BJ (cell line): ENCODE measurements at regions not wholly inside any gene's neighbourhood (a gene's known extent, or its start where the extent isn't known, plus 50 kb on each side); places are given as distances from the start of the nearest gene placed in this dataset.

ENCODE experiments used
- CTCF ChIA-PET: fragments of 350-600 bp; formaldehyde crosslinking; extraction: SDS; loops from one replicate; lab custom pipeline; 2021; ENCODE audit warnings: antibody characterized with exemption, inconsistent platforms; lab: Yijun Ruan, JAX
- POLR2A ChIA-PET: fragments of 300-600 bp; sonication (Branson Sonifier 250); formaldehyde crosslinking; extraction: SDS; loops from one replicate; lab custom pipeline; 2021; ENCODE audit warnings: antibody characterized with exemption; lab: Charles Lee
- DNase-seq: peaks from one replicate; pipeline ENCODE4 v3.0.0-alpha.2; 2011; ENCODE audit warnings: low read depth
- H3K27me3 ChIP-seq: 2 replicates; pipeline ENCODE4 v1.6.0; 2011; ENCODE audit warnings: low read length; ENCODE audit not compliant: control insufficient read depth, insufficient read depth
- H3K36me3 ChIP-seq: 2 replicates; pipeline ENCODE4 v1.5.1; 2011; ENCODE audit warnings: low read length; ENCODE audit not compliant: control insufficient read depth, insufficient read depth
- H3K4me3 ChIP-seq: 2 replicates; pipeline ENCODE4 v1.5.1; 2011; ENCODE audit warnings: low read depth, mild to moderate bottlenecking, control low read depth, low read length
- TF ChIP-seq, protein P1 (sequence below): IDR thresholded peaks from 2 replicates; pipeline ENCODE4 v1.5.1; 2011; ENCODE audit warnings: low read depth, mild to moderate bottlenecking, control low read depth, inconsistent platforms, low read length, moderate library complexity; ENCODE audit not compliant: insufficient read depth

DNA sequence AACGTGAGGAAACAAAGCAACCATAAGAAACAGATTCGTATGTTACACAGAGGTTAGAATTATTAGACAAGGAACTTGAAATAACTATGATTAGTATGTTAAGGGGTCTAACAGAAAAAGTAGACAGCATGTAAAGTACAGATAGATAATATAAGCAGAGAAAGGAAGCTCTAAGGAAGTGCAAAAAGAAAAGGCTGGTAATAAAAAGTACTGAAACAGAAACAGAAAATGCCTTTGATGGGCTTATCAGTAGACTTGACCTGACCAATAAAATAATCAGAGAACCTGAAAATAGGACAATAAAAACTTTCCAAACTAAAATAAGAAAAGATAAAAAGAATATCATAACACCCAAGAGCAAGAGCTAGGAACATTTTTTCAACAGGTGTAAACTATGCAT lies 225.8 kb downstream of the RND3 start:
- DNase-seq = no peak
- ChIA-PET POLR2A (no interaction called here), CTCF (interaction anchor here (0.6 kb wide), 1 partner anchor 517 kb away, joined by 3 read pairs; no protein-coding TSS in a partner anchor)
- H3K4me3 ChIP-seq = no peak overlapping the region
- H3K27me3 ChIP-seq = no peaks in the 10 kb centered on the region
- H3K36me3 ChIP-seq = no peaks in the 10 kb centered on the region
- TF ChIP-seq, protein P1, sequence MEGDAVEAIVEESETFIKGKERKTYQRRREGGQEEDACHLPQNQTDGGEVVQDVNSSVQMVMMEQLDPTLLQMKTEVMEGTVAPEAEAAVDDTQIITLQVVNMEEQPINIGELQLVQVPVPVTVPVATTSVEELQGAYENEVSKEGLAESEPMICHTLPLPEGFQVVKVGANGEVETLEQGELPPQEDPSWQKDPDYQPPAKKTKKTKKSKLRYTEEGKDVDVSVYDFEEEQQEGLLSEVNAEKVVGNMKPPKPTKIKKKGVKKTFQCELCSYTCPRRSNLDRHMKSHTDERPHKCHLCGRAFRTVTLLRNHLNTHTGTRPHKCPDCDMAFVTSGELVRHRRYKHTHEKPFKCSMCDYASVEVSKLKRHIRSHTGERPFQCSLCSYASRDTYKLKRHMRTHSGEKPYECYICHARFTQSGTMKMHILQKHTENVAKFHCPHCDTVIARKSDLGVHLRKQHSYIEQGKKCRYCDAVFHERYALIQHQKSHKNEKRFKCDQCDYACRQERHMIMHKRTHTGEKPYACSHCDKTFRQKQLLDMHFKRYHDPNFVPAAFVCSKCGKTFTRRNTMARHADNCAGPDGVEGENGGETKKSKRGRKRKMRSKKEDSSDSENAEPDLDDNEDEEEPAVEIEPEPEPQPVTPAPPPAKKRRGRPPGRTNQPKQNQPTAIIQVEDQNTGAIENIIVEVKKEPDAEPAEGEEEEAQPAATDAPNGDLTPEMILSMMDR = no peak

DNA sequence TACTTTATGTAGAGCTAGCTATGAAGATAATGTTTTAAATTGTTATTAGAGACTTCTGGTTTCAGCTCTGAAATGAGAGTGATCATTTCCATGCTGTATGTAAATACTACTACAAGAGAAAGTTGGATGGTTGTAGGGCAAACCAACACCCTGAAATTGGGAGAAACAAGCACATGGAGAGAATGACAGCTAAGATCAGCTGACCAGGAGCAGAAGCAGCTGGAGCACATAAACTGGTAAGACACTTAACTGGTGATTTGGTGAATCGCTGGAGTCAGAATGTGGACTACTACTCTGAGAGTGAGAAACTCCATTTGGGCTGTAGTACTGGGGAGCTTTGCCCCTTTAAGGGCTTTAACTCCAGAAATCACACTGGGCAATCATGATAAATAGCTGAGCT lies 226.8 kb downstream of the RND3 start:
- CTCF ChIA-PET = no interaction called here
- no peak for DNase-seq

DNA sequence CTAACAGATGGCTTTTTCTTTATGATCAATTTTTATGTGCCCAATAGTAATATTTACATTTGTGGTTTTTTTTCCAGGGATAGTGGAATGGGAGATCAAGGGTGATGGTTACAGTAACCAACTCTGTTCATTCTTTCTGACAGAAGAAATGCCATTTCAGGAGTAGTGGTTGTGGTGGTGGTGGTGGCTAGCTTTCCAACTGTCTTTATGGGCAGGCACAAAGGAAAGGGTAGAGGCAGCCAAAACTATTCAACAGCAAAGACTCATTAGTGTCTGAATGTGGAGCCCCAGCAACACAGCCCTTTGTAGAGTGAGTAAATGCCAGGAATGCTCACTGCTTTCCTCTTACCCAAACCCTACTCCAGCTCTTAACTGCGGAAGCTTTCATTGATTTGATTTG lies 227.7 kb downstream of the RND3 start:
- no peak overlapping the region for H3K4me3 ChIP-seq
- TF ChIP-seq, protein P1 = no peak
- ChIA-PET CTCF (interaction anchor here (1.2 kb wide), 1 partner anchor 10 kb away, joined by 3 read pairs; no protein-coding TSS in a partner anchor), POLR2A (interaction anchor here (0.6 kb wide), 1 partner anchor 146 kb away, joined by 7 read pairs; no protein-coding TSS in a partner anchor)
- no peaks in the 10 kb centered on the region for H3K27me3 ChIP-seq
- DNase-seq = no peak
- no peaks in the 10 kb centered on the region for H3K36me3 ChIP-seq

More for the DNA sequence above, 226.8 kb downstream of the RND3 start:
- Histone ChIP-seq H3K36me3 (no peaks in the 10 kb centered on the region), H3K27me3 (no peaks in the 10 kb centered on the region), H3K4me3 (no peak overlapping the region)
- TF ChIP-seq, protein P1 = no peak
- POLR2A ChIA-PET = no interaction called here

DNA sequence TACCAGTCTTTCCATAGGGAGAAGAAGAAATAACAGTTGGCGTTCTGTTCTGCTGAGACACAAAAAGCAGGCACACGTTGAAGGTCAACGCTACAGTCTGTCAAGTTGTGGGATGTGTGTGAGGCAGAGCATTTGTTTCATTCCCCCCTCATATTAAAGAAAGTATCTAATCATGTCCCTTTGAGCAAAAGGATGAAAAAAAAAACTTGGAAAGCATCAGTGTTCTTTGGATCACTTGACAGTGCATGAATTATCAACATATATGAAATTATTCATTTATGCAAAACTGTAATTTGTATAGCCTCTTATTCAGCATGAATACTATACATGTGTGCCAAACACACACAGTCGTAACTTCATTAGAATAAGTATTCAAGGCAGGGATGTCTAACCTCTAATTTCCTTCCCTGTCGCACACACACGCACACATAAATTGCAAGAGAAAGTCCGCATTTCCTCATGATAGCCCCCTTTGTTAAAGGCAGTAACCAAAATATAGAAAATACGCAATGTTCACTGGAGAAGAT lies 228.6 kb downstream of the RND3 start:
- POLR2A ChIA-PET = no interaction called here
- CTCF ChIA-PET = no interaction called here

DNA sequence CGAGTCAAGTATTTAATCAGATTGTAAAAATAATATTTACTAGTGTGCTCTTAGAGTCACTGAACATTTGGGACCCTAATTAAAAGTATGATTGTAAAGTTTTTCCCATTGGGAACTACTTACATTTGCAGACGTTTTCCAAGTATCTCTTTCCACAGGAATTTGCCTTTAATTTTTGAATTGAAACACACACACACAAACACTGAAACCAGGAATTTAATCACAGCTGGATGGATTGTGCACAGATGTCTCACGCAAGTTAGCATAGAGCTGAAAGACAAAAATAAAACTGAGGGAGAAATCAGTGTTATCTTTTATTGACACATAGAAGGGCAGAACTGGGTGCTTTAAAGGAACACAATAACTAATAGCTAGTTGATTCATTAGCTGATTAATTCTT lies 230.7 kb downstream of the RND3 start:
- no peak for DNase-seq
- POLR2A ChIA-PET = no interaction called here

More for the DNA sequence above, 228.6 kb downstream of the RND3 start:
- no peak for DNase-seq
- TF ChIP-seq, protein P1 = no peak
- no peaks in the 10 kb centered on the region for H3K27me3 ChIP-seq
- H3K36me3 ChIP-seq = no peaks in the 10 kb centered on the region
- no peak overlapping the region for H3K4me3 ChIP-seq

More for the DNA sequence above, 230.7 kb downstream of the RND3 start:
- TF ChIP-seq, protein P1 = no peak
- Histone ChIP-seq H3K36me3 (no peaks in the 10 kb centered on the region), H3K4me3 (no peak overlapping the region), H3K27me3 (peaks cover 1% of the 10 kb centered on the region; the same call in 1 of the 2 replicates)
- CTCF ChIA-PET = interaction anchor here (0.6 to 1.5 kb wide), 3 partner anchors 15 to 221 kb away, joined by 3 to 5 read pairs (median 3); no protein-coding TSS in a partner anchor
